Keratinocyte (primary cell): ENCODE measurements at regions not wholly inside any gene's neighbourhood (a gene's known extent, or its start where the extent isn't known, plus 50 kb on each side); places are given as distances from the start of the nearest gene placed in this dataset.

Experiments used
- DNase-seq: peaks from one replicate; pipeline ENCODE4 v3.0.0-alpha.2; 2011; ENCODE audit warnings: low read depth, missing footprints, low spot score
- FAIRE-seq: peaks from 2 replicates; lab custom pipeline; 2011; peaks lifted over from hg19 to GRCh38; lab: Jason Lieb, UNC
- H2AFZ ChIP-seq: 2 replicates; pipeline ENCODE4 v1.6.0; 2012; ENCODE audit warnings: low read length, control low read depth, inconsistent platforms; ENCODE audit not compliant: control insufficient read depth
- H3K27ac ChIP-seq: 2 replicates; pipeline ENCODE4 v1.5.1; 2011; ENCODE audit warnings: low read length; ENCODE audit not compliant: control insufficient read depth, insufficient read depth
- H3K27me3 ChIP-seq: 3 replicates; pipeline ENCODE4 v1.6.0; 2011; ENCODE audit warnings: low read length; ENCODE audit not compliant: control insufficient read depth, insufficient read depth; ENCODE audit errors: extremely low read depth
- H3K36me3 ChIP-seq, 2 experiments: 2 replicates in 1 of 2; 3 replicates in 1 of 2; pipeline ENCODE4 v1.5.1; 2011; ENCODE audit warnings: low read length in 2 of 2, mild to moderate bottlenecking in 1 of 2; ENCODE audit not compliant: control insufficient read depth in 2 of 2, insufficient read depth in 2 of 2; ENCODE audit errors: extremely low read depth in 1 of 2
- H3K4me1 ChIP-seq: 3 replicates; pipeline ENCODE4 v1.5.1; 2011; ENCODE audit warnings: low read length; ENCODE audit not compliant: control insufficient read depth, insufficient read depth; ENCODE audit errors: extremely low read depth
- H3K4me2 ChIP-seq: 3 replicates; pipeline ENCODE4 v1.6.0; 2011; ENCODE audit warnings: low read depth, low read length; ENCODE audit not compliant: control insufficient read depth, insufficient read depth; ENCODE audit errors: extremely low read depth
- H3K4me3 ChIP-seq, 3 experiments: fragments of 200-600 bp in 1 of 3; sonication (generic) in 1 of 3; 2 replicates in 2 of 3; 3 replicates in 1 of 3; pipeline ENCODE4 v1.5.1; 2011 to 2016; ENCODE audit warnings: low read length in 3 of 3, mild to moderate bottlenecking in 3 of 3, control low read depth in 2 of 3, inconsistent platforms in 1 of 3, low read depth in 1 of 3, mixed read lengths in 1 of 3, mixed run types in 1 of 3, moderate library complexity in 1 of 3; ENCODE audit not compliant: control insufficient read depth in 2 of 3, insufficient read depth in 2 of 3; ENCODE audit errors: extremely low read depth in 1 of 3
- H3K79me2 ChIP-seq: 2 replicates; pipeline ENCODE4 v1.6.0; 2012; ENCODE audit warnings: low read length; ENCODE audit not compliant: control insufficient read depth, insufficient read depth
- H3K9ac ChIP-seq: 3 replicates; pipeline ENCODE4 v1.6.0; 2011; ENCODE audit warnings: low read length; ENCODE audit not compliant: control insufficient read depth, insufficient read depth; ENCODE audit errors: extremely low read depth
- H3K9me1 ChIP-seq: 3 replicates; pipeline ENCODE4 v1.6.0; 2011; ENCODE audit warnings: low read length; ENCODE audit not compliant: control insufficient read depth, insufficient read depth; ENCODE audit errors: extremely low read depth
- H3K9me3 ChIP-seq: 2 replicates; pipeline ENCODE4 v1.5.1; 2012; ENCODE audit warnings: low read depth, low read length; ENCODE audit not compliant: control insufficient read depth
- H4K20me1 ChIP-seq: 3 replicates; pipeline ENCODE4 v1.6.0; 2011; ENCODE audit warnings: low read length; ENCODE audit not compliant: control insufficient read depth, insufficient read depth; ENCODE audit errors: extremely low read depth
- CTCF ChIP-seq, 3 experiments: IDR thresholded peaks in 1 of 3; conservative IDR thresholded peaks in 1 of 3; optimal IDR thresholded peaks in 1 of 3; 2 replicates in 2 of 3; 3 replicates in 1 of 3; pipeline versions ENCODE3 to v1.5.1; 2011; ENCODE audit warnings: low read length in 3 of 3, mild to moderate bottlenecking in 3 of 3, moderate library complexity in 2 of 3, control low read depth in 1 of 3, inconsistent platforms in 1 of 3; ENCODE audit not compliant: insufficient read depth in 2 of 3; ENCODE audit errors: extremely low read depth in 1 of 3
- EZH2 ChIP-seq: IDR thresholded peaks from one replicate; pipeline ENCODE4 v1.6.1; 2012; ENCODE audit warnings: inconsistent platforms, mild to moderate bottlenecking, low read length, moderate library complexity
- dilution Hi-C: fragments of 300-500 bp; cut with MboI; formaldehyde crosslinking; loops from one replicate; pipeline ENCODE4 v1.7.0; 2020; ENCODE audit warnings: low sequenced_read_pairs; ENCODE audit not compliant: extremely low pct_ligation_motif_present

GRCh38 chr11:112744041-112744440, 217.2 kb upstream of the NCAM1 start:
- dilution Hi-C loops, result no loop called here
- Histone ChIP-seq H4K20me1 (no peaks in the 10 kb centered on the region), H3K4me2 (no peak overlapping the region), H3K9me1 (no peaks in the 10 kb centered on the region), H3K36me3 (no peaks in the 10 kb centered on the region), H3K9me3 (no peaks in the 10 kb centered on the region), H3K27ac (no peak overlapping the region), H3K79me2 (no peaks in the 10 kb centered on the region), H2AFZ (no peak overlapping the region), H3K27me3 (peaks cover 5% of the 10 kb centered on the region), H3K9ac (no peak overlapping the region), H3K4me1 (no peaks in the 10 kb centered on the region), H3K4me3 (no peak overlapping the region)
- DNase-seq (no peak), FAIRE-seq (no peak)
- no peak for TF ChIP-seq EZH2
- TF ChIP-seq CTCF (optimal IDR thresholded peaks at IDR 0.05 in 1 of 3, IDR thresholded peaks at IDR 0.05 in 1 of 3, conservative IDR thresholded peaks at IDR 0.05 in 1 of 3; ENCODE audit: extremely low read depth in 1 of 3, insufficient read depth in 2 of 3, low read length in 3 of 3), result no peak

- Histone ChIP-seq H3K4me3 (no peak overlapping the region), H3K9me3 (no peaks in the 10 kb centered on the region), H3K36me3 (no peaks in the 10 kb centered on the region), H3K9ac (no peak overlapping the region), H4K20me1 (no peaks in the 10 kb centered on the region), H3K27me3 (peaks cover 9% of the 10 kb centered on the region), H3K27ac (no peak overlapping the region), H3K4me1 (no peaks in the 10 kb centered on the region), H2AFZ (no peak overlapping the region), H3K9me1 (no peaks in the 10 kb centered on the region), H3K4me2 (no peak overlapping the region), H3K79me2 (no peaks in the 10 kb centered on the region)
- TF ChIP-seq CTCF (optimal IDR thresholded peaks at IDR 0.05 in 1 of 3, IDR thresholded peaks at IDR 0.05 in 1 of 3, conservative IDR thresholded peaks at IDR 0.05 in 1 of 3; ENCODE audit: extremely low read depth in 1 of 3, insufficient read depth in 2 of 3, low read length in 3 of 3), result no peak
- no peak for TF ChIP-seq EZH2
- FAIRE-seq (no peak), DNase-seq (no peak)
- dilution Hi-C loops, result no loop called here
Observed at GRCh38 chr11:112745973-112746372, 215.2 kb upstream of the NCAM1 start.
